ENCODE measurements at regions not wholly inside any gene's neighbourhood (a gene's known extent, or its start where the extent isn't known, plus 50 kb on each side); places are given as distances from the start of the nearest gene placed in this dataset.

- Mint-ChIP-seq H3K4me1 (peaks cover 4% of the 10 kb centered on the region), H3K36me3 (ENCODE audit: low read depth) (no peaks in the 10 kb centered on the region), H3K4me3 (no peak overlapping the region), H3K27me3 (ENCODE audit: insufficient read depth) (no peaks in the 10 kb centered on the region), H3K9me3 (peaks cover 10% of the 10 kb centered on the region), H3K27ac (no peak overlapping the region)
- no peak for DNase-seq
- H3K27ac ChIP-seq (ENCODE audit: low read depth, low read length): no peak overlapping the region
- no peaks in the 10 kb centered on the region for H3K4me1 ChIP-seq (ENCODE audit: control insufficient read depth, insufficient read depth, low read length)
- TF ChIP-seq, protein P1, sequence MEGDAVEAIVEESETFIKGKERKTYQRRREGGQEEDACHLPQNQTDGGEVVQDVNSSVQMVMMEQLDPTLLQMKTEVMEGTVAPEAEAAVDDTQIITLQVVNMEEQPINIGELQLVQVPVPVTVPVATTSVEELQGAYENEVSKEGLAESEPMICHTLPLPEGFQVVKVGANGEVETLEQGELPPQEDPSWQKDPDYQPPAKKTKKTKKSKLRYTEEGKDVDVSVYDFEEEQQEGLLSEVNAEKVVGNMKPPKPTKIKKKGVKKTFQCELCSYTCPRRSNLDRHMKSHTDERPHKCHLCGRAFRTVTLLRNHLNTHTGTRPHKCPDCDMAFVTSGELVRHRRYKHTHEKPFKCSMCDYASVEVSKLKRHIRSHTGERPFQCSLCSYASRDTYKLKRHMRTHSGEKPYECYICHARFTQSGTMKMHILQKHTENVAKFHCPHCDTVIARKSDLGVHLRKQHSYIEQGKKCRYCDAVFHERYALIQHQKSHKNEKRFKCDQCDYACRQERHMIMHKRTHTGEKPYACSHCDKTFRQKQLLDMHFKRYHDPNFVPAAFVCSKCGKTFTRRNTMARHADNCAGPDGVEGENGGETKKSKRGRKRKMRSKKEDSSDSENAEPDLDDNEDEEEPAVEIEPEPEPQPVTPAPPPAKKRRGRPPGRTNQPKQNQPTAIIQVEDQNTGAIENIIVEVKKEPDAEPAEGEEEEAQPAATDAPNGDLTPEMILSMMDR (conservative IDR thresholded peaks at IDR 0.05): no peak
- H3K4me3 ChIP-seq (ENCODE audit: low read length): no peak overlapping the region
- no peaks in the 10 kb centered on the region for H3K27me3 ChIP-seq (ENCODE audit: control insufficient read depth, insufficient read depth, low read length, poor library complexity, severe bottlenecking)
- peaks cover 6% of the 10 kb centered on the region for H3K9me3 ChIP-seq (ENCODE audit: control insufficient read depth, low read length)
- H3K36me3 ChIP-seq (ENCODE audit: control insufficient read depth, insufficient read depth, low read length): no peaks in the 10 kb centered on the region
- H3K9ac ChIP-seq (ENCODE audit: extremely low read depth, low read length, poor library complexity, severe bottlenecking): no peak overlapping the region
Measured at GRCh38 chr13:106138620-106139019, 396.8 kb downstream of the EFNB2 start.

DNA sequence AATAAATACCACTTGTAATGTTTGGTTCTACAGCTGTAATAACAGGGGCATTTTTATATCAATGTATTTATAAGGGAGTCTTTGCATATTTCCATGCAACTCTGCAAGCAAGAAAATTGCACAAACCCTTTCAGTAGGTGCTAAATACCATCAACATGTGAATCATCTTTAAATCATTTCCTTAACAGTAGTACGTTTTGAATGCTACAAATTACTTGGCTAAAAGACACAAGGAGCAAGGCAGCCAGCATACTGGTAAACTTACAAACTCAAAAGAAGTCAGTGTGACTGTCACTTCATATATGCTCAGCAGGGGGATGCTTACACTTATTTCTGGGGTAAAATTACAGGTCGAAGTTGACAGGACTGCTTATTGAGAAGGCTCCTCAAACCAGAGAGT, 402.4 kb downstream of the EFNB2 start:
- 90 to 93% methylated on average over 2 of the region's 2 CpGs for WGBS, 2 experiments (ENCODE audit: insufficient coverage in 1 of 2, insufficient read length in 1 of 2)
- no peak overlapping the region for H3K4me3 Mint-ChIP-seq

GRCh38 chr13:106132216-106132615, 403.2 kb downstream of the EFNB2 start:
- TF ChIP-seq, protein P1 (conservative IDR thresholded peaks at IDR 0.05): no peak
- whole genome bisulfite sequencing, 2 experiments (ENCODE audit: insufficient coverage in 1 of 2, insufficient read length in 1 of 2): 100% methylated on average over 1 of the region's 1 CpG; no CpG with 5 or more reads in 1 of the 2 experiments
- Mint-ChIP-seq H3K4me1 (no peaks in the 10 kb centered on the region), H3K27me3 (ENCODE audit: insufficient read depth) (no peaks in the 10 kb centered on the region), H3K9me3 (peaks cover 31% of the 10 kb centered on the region), H3K27ac (no peak overlapping the region), H3K36me3 (ENCODE audit: low read depth) (peaks cover 2% of the 10 kb centered on the region), H3K4me3 (no peak overlapping the region)
- no peak for DNase-seq
- H3K36me3 ChIP-seq (ENCODE audit: control insufficient read depth, insufficient read depth, low read length): no peaks in the 10 kb centered on the region
- H3K27ac ChIP-seq (ENCODE audit: low read depth, low read length): no peak overlapping the region
- no peaks in the 10 kb centered on the region for H3K4me1 ChIP-seq (ENCODE audit: control insufficient read depth, insufficient read depth, low read length)
- no peak overlapping the region for H3K4me3 ChIP-seq (ENCODE audit: low read length)
- peaks cover 6% of the 10 kb centered on the region for H3K9me3 ChIP-seq (ENCODE audit: control insufficient read depth, low read length)
- H3K27me3 ChIP-seq (ENCODE audit: control insufficient read depth, insufficient read depth, low read length, poor library complexity, severe bottlenecking): no peaks in the 10 kb centered on the region
- no peak overlapping the region for H3K9ac ChIP-seq (ENCODE audit: extremely low read depth, low read length, poor library complexity, severe bottlenecking)

More for the DNA sequence above, 402.4 kb downstream of the EFNB2 start:
- H3K36me3 Mint-ChIP-seq (ENCODE audit: low read depth): peaks cover 2% of the 10 kb centered on the region
- no peak for DNase-seq
- H3K27ac ChIP-seq (ENCODE audit: low read depth, low read length): no peak overlapping the region
- no peaks in the 10 kb centered on the region for H3K4me1 Mint-ChIP-seq
- no peak overlapping the region for H3K9ac ChIP-seq (ENCODE audit: extremely low read depth, low read length, poor library complexity, severe bottlenecking)
- TF ChIP-seq, protein P1 (conservative IDR thresholded peaks at IDR 0.05): no peak
- H3K4me1 ChIP-seq (ENCODE audit: control insufficient read depth, insufficient read depth, low read length): no peaks in the 10 kb centered on the region
- no peak overlapping the region for H3K4me3 ChIP-seq (ENCODE audit: low read length)
- H3K27me3 ChIP-seq (ENCODE audit: control insufficient read depth, insufficient read depth, low read length, poor library complexity, severe bottlenecking): no peaks in the 10 kb centered on the region
- no peaks in the 10 kb centered on the region for H3K27me3 Mint-ChIP-seq (ENCODE audit: insufficient read depth)
- H3K9me3 Mint-ChIP-seq: peaks cover 31% of the 10 kb centered on the region
- peaks cover 6% of the 10 kb centered on the region for H3K9me3 ChIP-seq (ENCODE audit: control insufficient read depth, low read length)
- no peak overlapping the region for H3K27ac Mint-ChIP-seq
- H3K36me3 ChIP-seq (ENCODE audit: control insufficient read depth, insufficient read depth, low read length): no peaks in the 10 kb centered on the region

All from endodermal cell (in vitro differentiated cells).